Spinal cord (tissue), 9 donors: ENCODE measurements at regions not wholly inside any gene's neighbourhood (a gene's known extent, or its start where the extent isn't known, plus 50 kb on each side); places are given as distances from the start of the nearest gene placed in this dataset.

Experiments used
- DNase-seq, 6 donors: peaks; one replicate each; pipeline versions ENCODE4 v3.0.0 to v3.0.0-alpha.2; 2013 to 2015; ENCODE audit warnings: low spot score in 6 of 6, low read depth in 4 of 6
- H3K27ac ChIP-seq: one replicate; pipeline ENCODE4 v1.5.1; 2013; ENCODE audit warnings: low read depth, low read length, control low read depth
- H3K27me3 ChIP-seq: one replicate; pipeline ENCODE4 v1.6.1; 2013; ENCODE audit warnings: low read length; ENCODE audit not compliant: control insufficient read depth, insufficient read depth
- H3K36me3 ChIP-seq: one replicate; pipeline ENCODE4 v1.6.1; 2013; ENCODE audit warnings: low read length; ENCODE audit not compliant: control insufficient read depth, insufficient read depth
- H3K4me1 ChIP-seq: one replicate; pipeline ENCODE4 v1.6.1; 2013; ENCODE audit warnings: low read length; ENCODE audit not compliant: control insufficient read depth, insufficient read depth
- H3K4me3 ChIP-seq: one replicate; pipeline ENCODE4 v1.5.1; 2013; ENCODE audit warnings: low read depth, low read length, control low read depth
- H3K9me3 ChIP-seq: one replicate; pipeline ENCODE4 v1.6.1; 2013; ENCODE audit warnings: low read length; ENCODE audit not compliant: control insufficient read depth, insufficient read depth
- WGBS: methylation state at CpG from one replicate; pipeline ENCODE4 v1.1.5; 2013; ENCODE audit warnings: missing lambda C conversion rate; ENCODE audit not compliant: insufficient coverage; 5-methylcytosine and 5-hydroxymethylcytosine counted together
- donor health status: healthy.

GRCh38 chr11:44408141-44408540 is 98.2 kb upstream of the ALX4 start:
- Histone ChIP-seq H3K9me3 (no peaks in the 10 kb centered on the region), H3K4me1 (peaks cover 4% of the 10 kb centered on the region), H3K4me3 (no peak overlapping the region), H3K27me3 (peaks cover 6% of the 10 kb centered on the region), H3K36me3 (no peaks in the 10 kb centered on the region), H3K27ac (no peak overlapping the region)
- no peak for DNase-seq
- 44% methylated on average over 2 of the region's 4 CpGs for WGBS

- H3K27ac ChIP-seq, result no peak overlapping the region
- no peak for DNase-seq
- H3K4me1 ChIP-seq, result peaks cover 4% of the 10 kb centered on the region
- peaks cover 6% of the 10 kb centered on the region for H3K27me3 ChIP-seq
- H3K4me3 ChIP-seq, result no peak overlapping the region
- no peaks in the 10 kb centered on the region for H3K36me3 ChIP-seq
- H3K9me3 ChIP-seq, result no peaks in the 10 kb centered on the region
- 96% methylated on average over 4 of the region's 6 CpGs for WGBS
These were observed 99.0 kb upstream of the ALX4 start for GRCh38 chr11:44408711-44409470.

GRCh38 chr11:44409558-44410236 is 99.8 kb upstream of the ALX4 start:
- DNase-seq, result no peak
- H3K27me3 ChIP-seq, result peaks cover 6% of the 10 kb centered on the region
- no peak overlapping the region for H3K27ac ChIP-seq
- H3K4me3 ChIP-seq, result no peak overlapping the region
- 53% methylated on average over 6 of the region's 9 CpGs for WGBS
- no peaks in the 10 kb centered on the region for H3K36me3 ChIP-seq
- H3K9me3 ChIP-seq, result no peaks in the 10 kb centered on the region
- H3K4me1 ChIP-seq, result peaks cover 4% of the 10 kb centered on the region

- H3K36me3 ChIP-seq, result no peaks in the 10 kb centered on the region
- H3K9me3 ChIP-seq, result no peaks in the 10 kb centered on the region
- peaks cover 4% of the 10 kb centered on the region for H3K4me1 ChIP-seq
- no peak for DNase-seq
- H3K4me3 ChIP-seq, result no peak overlapping the region
- H3K27me3 ChIP-seq, result peaks cover 2% of the 10 kb centered on the region
- H3K27ac ChIP-seq, result no peak overlapping the region
These were observed 106.8 kb upstream of the ALX4 start for GRCh38 chr11:44416776-44417175.

- 90% methylated on average over 7 of the region's 7 CpGs for WGBS
- Histone ChIP-seq H3K36me3 (no peaks in the 10 kb centered on the region), H3K9me3 (no peaks in the 10 kb centered on the region), H3K27me3 (peaks cover 2% of the 10 kb centered on the region), H3K4me3 (no peak overlapping the region), H3K4me1 (peaks cover 4% of the 10 kb centered on the region), H3K27ac (no peak overlapping the region)
- no peak for DNase-seq
These were observed 108.0 kb upstream of the ALX4 start for GRCh38 chr11:44417731-44418455.

GRCh38 chr11:44418456-44418830 is 108.5 kb upstream of the ALX4 start:
- Histone ChIP-seq H3K9me3 (no peaks in the 10 kb centered on the region), H3K27me3 (peaks cover 2% of the 10 kb centered on the region), H3K4me1 (peaks cover 4% of the 10 kb centered on the region), H3K36me3 (no peaks in the 10 kb centered on the region), H3K27ac (no peak overlapping the region), H3K4me3 (no peak overlapping the region)
- no peak for DNase-seq
- whole genome bisulfite sequencing, result 57% methylated on average over 3 of the region's 7 CpGs

- no peaks in the 10 kb centered on the region for H3K9me3 ChIP-seq
- peak in 2 of 6 donors; percentile 13 to 83 for DNase-seq
- peaks cover 5% of the 10 kb centered on the region for H3K4me1 ChIP-seq
- H3K36me3 ChIP-seq, result no peaks in the 10 kb centered on the region
- peaks cover 2% of the 10 kb centered on the region for H3K27me3 ChIP-seq
- WGBS, result 44% methylated on average over 9 of the region's 9 CpGs
- no peak overlapping the region for H3K4me3 ChIP-seq
- H3K27ac ChIP-seq, result no peak overlapping the region
These were observed 111.2 kb upstream of the ALX4 start for GRCh38 chr11:44421090-44421675.

GRCh38 chr11:44423289-44423688 is 113.3 kb upstream of the ALX4 start:
- no peak for DNase-seq
- Histone ChIP-seq H3K27me3 (peaks cover 2% of the 10 kb centered on the region), H3K4me3 (no peak overlapping the region), H3K4me1 (peaks cover 7% of the 10 kb centered on the region), H3K9me3 (no peaks in the 10 kb centered on the region), H3K36me3 (no peaks in the 10 kb centered on the region), H3K27ac (no peak overlapping the region)
- WGBS, result 71% methylated on average over 5 of the region's 5 CpGs

- WGBS, result no CpG with 5 or more reads among the region's 4 CpGs
- Histone ChIP-seq H3K27me3 (no peaks in the 10 kb centered on the region), H3K4me1 (peaks cover 7% of the 10 kb centered on the region), H3K27ac (no peak overlapping the region), H3K36me3 (no peaks in the 10 kb centered on the region), H3K4me3 (no peak overlapping the region), H3K9me3 (no peaks in the 10 kb centered on the region)
- no peak for DNase-seq
These were observed 114.9 kb upstream of the ALX4 start for GRCh38 chr11:44424841-44425240.
